WTC11 (cell line): ENCODE measurements at regions not wholly inside any gene's neighbourhood (a gene's known extent, or its start where the extent isn't known, plus 50 kb on each side); places are given as distances from the start of the nearest gene placed in this dataset.

Experiments
- ATAC-seq: fragments of 200-7000 bp; cut with Tn5 transposase; 2 replicates; pipeline ENCODE4 v1.10.0; 2021; ENCODE audit warnings: mild to moderate bottlenecking, moderate library complexity
- CTCF ChIA-PET: fragments of 300-600 bp; sonication (Branson Sonifier 250); formaldehyde crosslinking; loops from one replicate; lab custom pipeline; 2021; ENCODE audit warnings: antibody characterized with exemption; lab: Charles Lee
- POLR2A ChIA-PET: fragments of 350-600 bp; sonication (Branson Sonifier 250); formaldehyde crosslinking; loops from one replicate; lab custom pipeline; 2021; ENCODE audit warnings: antibody characterized with exemption; lab: Charles Lee
- DNase-seq: peaks from one replicate; pipeline ENCODE4 v3.0.0; 2021; ENCODE audit warnings: low spot score
- H3K27ac Mint-ChIP-seq: 2 replicates; pipeline ENCODE4 v1.8.0; 2021; ENCODE audit warnings: mixed read lengths
- H3K27me3 Mint-ChIP-seq: 2 replicates; pipeline ENCODE4 v1.8.0; 2021; ENCODE audit warnings: low read depth, mild to moderate bottlenecking, moderate library complexity, mixed read lengths
- H3K36me3 Mint-ChIP-seq: 2 replicates; pipeline ENCODE4 v1.8.0; 2021; ENCODE audit warnings: mixed read lengths
- H3K4me1 Mint-ChIP-seq: 2 replicates; pipeline ENCODE4 v1.8.0; 2022; ENCODE audit warnings: mixed read lengths
- H3K4me3 Mint-ChIP-seq: 2 replicates; pipeline ENCODE4 v1.8.0; 2021; ENCODE audit warnings: mild to moderate bottlenecking, moderate library complexity, mixed read lengths
- H3K9me3 Mint-ChIP-seq: 2 replicates; pipeline ENCODE4 v1.8.0; 2021; ENCODE audit warnings: mixed read lengths
- CBFB ChIP-seq: sonication (generic); formaldehyde crosslinking; IDR thresholded peaks from 2 replicates; pipeline ENCODE4 v1.8.1; 2022; ENCODE audit warnings: mild to moderate bottlenecking, low read depth, missing genetic modification reagents
- CREM ChIP-seq: sonication (generic); formaldehyde crosslinking; IDR thresholded peaks from 2 replicates; pipeline ENCODE4 v1.8.1; 2022; ENCODE audit warnings: mild to moderate bottlenecking, missing genetic modification reagents, moderate library complexity
- E2F1 ChIP-seq: sonication (generic); formaldehyde crosslinking; IDR thresholded peaks from 2 replicates; pipeline ENCODE4 v1.8.0; 2022; ENCODE audit warnings: mild to moderate bottlenecking, missing genetic modification reagents
- EMX1 ChIP-seq: fragments of 250-450 bp; sonication (Bioruptor Pico); IDR thresholded peaks from 2 replicates; pipeline ENCODE4 v1.8.0; 2021; ENCODE audit warnings: mild to moderate bottlenecking
- HMGA2 ChIP-seq: fragments of 250-450 bp; sonication (Bioruptor Pico); IDR thresholded peaks from 2 replicates; pipeline ENCODE4 v1.4.0; 2021; ENCODE audit warnings: mild to moderate bottlenecking, moderate library complexity
- JUN ChIP-seq: sonication (generic); formaldehyde crosslinking; IDR thresholded peaks from 2 replicates; pipeline ENCODE4 v1.8.0; 2023; ENCODE audit warnings: mild to moderate bottlenecking, missing genetic modification reagents
- MLX ChIP-seq: sonication (generic); formaldehyde crosslinking; IDR thresholded peaks from 2 replicates; pipeline ENCODE4 v1.8.1; 2023; ENCODE audit warnings: mild to moderate bottlenecking, missing genetic modification reagents, moderate library complexity
- MYBL2 ChIP-seq: sonication (generic); formaldehyde crosslinking; IDR thresholded peaks from 2 replicates; pipeline ENCODE4 v1.8.1; 2023; ENCODE audit warnings: mild to moderate bottlenecking, moderate library complexity, missing genetic modification reagents
- NFE2L1 ChIP-seq: sonication (generic); formaldehyde crosslinking; IDR thresholded peaks from 2 replicates; pipeline ENCODE4 v1.8.1; 2023; ENCODE audit warnings: missing genetic modification reagents
- NFYB ChIP-seq: sonication (generic); formaldehyde crosslinking; conservative IDR thresholded peaks from 2 replicates; pipeline ENCODE4 v1.8.0; 2022; ENCODE audit warnings: low read depth, missing genetic modification reagents
- NR3C1 ChIP-seq: sonication (generic); formaldehyde crosslinking; conservative IDR thresholded peaks from 2 replicates; pipeline ENCODE4 v1.8.1; 2023; ENCODE audit warnings: low read depth, mild to moderate bottlenecking, missing genetic modification reagents
- OVOL2 ChIP-seq: fragments of 250-450 bp; sonication (Bioruptor Pico); IDR thresholded peaks from 2 replicates; pipeline ENCODE4 v1.9.0; 2021; ENCODE audit warnings: mild to moderate bottlenecking, borderline replicate concordance
- RELA ChIP-seq: sonication (generic); formaldehyde crosslinking; IDR thresholded peaks from 2 replicates; pipeline ENCODE4 v1.8.1; 2022; ENCODE audit warnings: missing genetic modification reagents, mild to moderate bottlenecking, borderline replicate concordance
- SP1 ChIP-seq: sonication (generic); formaldehyde crosslinking; conservative IDR thresholded peaks from 2 replicates; pipeline ENCODE4 v1.8.1; 2022; ENCODE audit warnings: missing genetic modification reagents
- TEAD1 ChIP-seq: sonication (generic); formaldehyde crosslinking; IDR thresholded peaks from 2 replicates; pipeline ENCODE4 v1.8.0; 2022; ENCODE audit warnings: mild to moderate bottlenecking, missing genetic modification reagents
- TP53 ChIP-seq: sonication (generic); formaldehyde crosslinking; IDR thresholded peaks from 2 replicates; pipeline ENCODE4 v1.8.1; 2023; ENCODE audit warnings: mild to moderate bottlenecking, missing genetic modification reagents
- ZNF138 ChIP-seq: sonication (generic); formaldehyde crosslinking; conservative IDR thresholded peaks from 2 replicates; pipeline ENCODE4 v1.8.1; 2022; ENCODE audit warnings: mild to moderate bottlenecking, moderate library complexity, missing genetic modification reagents
- ZNF425 ChIP-seq: fragments of 250-450 bp; sonication (Bioruptor Pico); conservative IDR thresholded peaks from 2 replicates; pipeline ENCODE4 v1.9.0; 2021; ENCODE audit warnings: mild to moderate bottlenecking
- TF ChIP-seq, protein P1 (sequence below): fragments of 250-450 bp; sonication (Bioruptor Pico); IDR thresholded peaks from 2 replicates; pipeline ENCODE4 v1.8.0; 2021; ENCODE audit warnings: mild to moderate bottlenecking

DNA sequence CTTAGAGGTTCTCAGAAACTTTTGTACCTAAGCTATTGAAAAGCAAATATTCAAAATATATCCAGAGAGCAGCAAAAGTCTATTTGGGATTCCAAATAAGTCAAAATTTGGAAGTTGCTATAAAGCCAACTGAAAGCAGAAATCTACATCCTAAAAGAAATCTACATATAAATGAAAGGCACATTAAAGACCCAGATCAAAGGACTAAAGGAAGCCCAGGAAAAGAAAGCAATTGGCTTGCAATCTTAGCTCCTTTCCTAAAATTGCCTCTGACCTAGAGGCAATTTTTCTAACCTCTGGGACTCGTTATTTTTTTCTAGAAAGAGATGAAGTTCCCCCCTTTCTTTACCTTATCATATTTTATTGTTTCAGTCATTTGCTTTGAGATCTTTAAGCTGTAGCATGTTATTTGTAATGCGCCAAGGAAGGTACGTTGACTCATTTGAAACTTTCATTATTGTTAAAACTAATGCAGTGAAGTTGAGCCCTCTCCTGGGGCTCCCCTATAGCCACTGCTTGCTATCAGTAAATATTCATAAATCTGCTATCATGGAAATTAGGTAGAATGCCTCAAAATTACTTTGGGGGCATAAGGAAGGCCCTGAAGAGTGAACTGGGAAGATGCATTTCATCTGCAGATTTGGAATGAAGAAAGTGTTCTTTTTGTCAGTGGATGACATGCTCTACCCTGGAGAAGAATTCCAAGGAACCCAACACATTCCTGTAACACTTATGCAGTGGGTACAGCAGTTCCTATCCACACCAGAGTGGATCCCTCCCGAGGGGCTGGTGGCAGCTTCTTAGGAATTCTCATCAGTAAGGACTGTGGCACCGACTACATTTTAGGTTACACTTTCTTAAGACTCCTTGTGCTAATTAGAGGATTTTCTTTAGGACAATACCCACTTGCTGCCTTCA, 177.8 kb upstream of the IGFBP7 start:
- POLR2A ChIA-PET: no interaction called here
- Mint-ChIP-seq H3K36me3 (peaks cover 22% of the 10 kb centered on the region), H3K27me3 (peaks cover 39% of the 10 kb centered on the region), H3K4me1 (peaks cover 44% of the 10 kb centered on the region), H3K4me3 (peak overlapping the region; percentile 37), H3K27ac (no peak overlapping the region), H3K9me3 (peaks cover 23% of the 10 kb centered on the region)
- no peak for DNase-seq
- TF ChIP-seq MYBL2 (CRISPR knock-in tag): no peak
- no peak for TF ChIP-seq RELA (CRISPR knock-in tag)
- TF ChIP-seq, protein P1, sequence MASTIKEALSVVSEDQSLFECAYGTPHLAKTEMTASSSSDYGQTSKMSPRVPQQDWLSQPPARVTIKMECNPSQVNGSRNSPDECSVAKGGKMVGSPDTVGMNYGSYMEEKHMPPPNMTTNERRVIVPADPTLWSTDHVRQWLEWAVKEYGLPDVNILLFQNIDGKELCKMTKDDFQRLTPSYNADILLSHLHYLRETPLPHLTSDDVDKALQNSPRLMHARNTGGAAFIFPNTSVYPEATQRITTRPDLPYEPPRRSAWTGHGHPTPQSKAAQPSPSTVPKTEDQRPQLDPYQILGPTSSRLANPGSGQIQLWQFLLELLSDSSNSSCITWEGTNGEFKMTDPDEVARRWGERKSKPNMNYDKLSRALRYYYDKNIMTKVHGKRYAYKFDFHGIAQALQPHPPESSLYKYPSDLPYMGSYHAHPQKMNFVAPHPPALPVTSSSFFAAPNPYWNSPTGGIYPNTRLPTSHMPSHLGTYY (CRISPR knock-in tag): no peak
- TF ChIP-seq OVOL2 (CRISPR knock-in tag): no peak
- no peak for TF ChIP-seq SP1 (CRISPR knock-in tag)
- no peak for TF ChIP-seq NFYB (CRISPR knock-in tag)
- no peak for TF ChIP-seq CBFB
- TF ChIP-seq NFE2L1: no peak
- TF ChIP-seq E2F1 (CRISPR knock-in tag): no peak
- no peak for TF ChIP-seq CREM
- no peak for TF ChIP-seq EMX1 (CRISPR knock-in tag)
- TF ChIP-seq TP53 (CRISPR knock-in tag): no peak
- TF ChIP-seq TEAD1 (CRISPR knock-in tag): no peak
- no peak for TF ChIP-seq JUN
- CTCF ChIA-PET: interaction anchor here (0.6 to 1.1 kb wide), 4 partner anchors 22 to 139 kb away, joined by 3 to 11 read pairs (median 4); no protein-coding TSS in a partner anchor
- peak; percentile 67 for ATAC-seq

GRCh38 chr4:57282933-57283310, 172.7 kb upstream of the IGFBP7 start:
- ChIA-PET CTCF (interaction anchor here (1.3 to 1.4 kb wide), 2 partner anchors 92 to 119 kb away, joined by 5 to 7 read pairs; no protein-coding TSS in a partner anchor), POLR2A (no interaction called here)
- peaks cover 2% of the 10 kb centered on the region; the same call in 1 of the 2 replicates for H3K9me3 Mint-ChIP-seq
- H3K36me3 Mint-ChIP-seq: no peaks in the 10 kb centered on the region
- no peak for DNase-seq
- H3K4me1 Mint-ChIP-seq: peaks cover 36% of the 10 kb centered on the region
- TF ChIP-seq ZNF138: no peak
- TF ChIP-seq ZNF425: no peak
- no peak for TF ChIP-seq NFYB (CRISPR knock-in tag)
- TF ChIP-seq NR3C1 (CRISPR knock-in tag): no peak
- TF ChIP-seq HMGA2 (CRISPR knock-in tag): no peak
- TF ChIP-seq E2F1 (CRISPR knock-in tag): no peak
- TF ChIP-seq MLX (CRISPR knock-in tag): no peak
- no peak for TF ChIP-seq MYBL2 (CRISPR knock-in tag)
- H3K27me3 Mint-ChIP-seq: peaks cover 15% of the 10 kb centered on the region
- no peak overlapping the region for H3K27ac Mint-ChIP-seq
- H3K4me3 Mint-ChIP-seq: no peak overlapping the region
- ATAC-seq: no peak
